Keratinocyte (primary cell): ENCODE measurements at regions not wholly inside any gene's neighbourhood (a gene's known extent, or its start where the extent isn't known, plus 50 kb on each side); places are given as distances from the start of the nearest gene placed in this dataset.

ENCODE experiments used
- CTCF ChIP-seq, 3 experiments: IDR thresholded peaks in 1 of 3; conservative IDR thresholded peaks in 1 of 3; optimal IDR thresholded peaks in 1 of 3; 2 replicates in 2 of 3; 3 replicates in 1 of 3; pipeline versions ENCODE3 to v1.5.1; 2011; ENCODE audit warnings: low read length in 3 of 3, mild to moderate bottlenecking in 3 of 3, moderate library complexity in 2 of 3, control low read depth in 1 of 3, inconsistent platforms in 1 of 3; ENCODE audit not compliant: insufficient read depth in 2 of 3; ENCODE audit errors: extremely low read depth in 1 of 3
- EZH2 ChIP-seq: IDR thresholded peaks from one replicate; pipeline ENCODE4 v1.6.1; 2012; ENCODE audit warnings: inconsistent platforms, mild to moderate bottlenecking, low read length, moderate library complexity

GRCh38 chr3:186432189-186432588 is 70.2 kb upstream of the DGKG start:
- TF ChIP-seq CTCF (optimal IDR thresholded peaks at IDR 0.05 in 1 of 3, IDR thresholded peaks at IDR 0.05 in 1 of 3, conservative IDR thresholded peaks at IDR 0.05 in 1 of 3; ENCODE audit: extremely low read depth in 1 of 3, insufficient read depth in 2 of 3, low read length in 3 of 3) (no peak), EZH2 (no peak)
